HepG2 (cell line): ENCODE measurements at regions not wholly inside any gene's neighbourhood (a gene's known extent, or its start where the extent isn't known, plus 50 kb on each side); places are given as distances from the start of the nearest gene placed in this dataset.

Experiments
- BHLHE40 ChIP-seq: IDR thresholded peaks from 2 replicates; pipeline ENCODE4 v1.6.1; 2011; ENCODE audit warnings: low read length, improper control_type of control experiment
- MIXL1 ChIP-seq: IDR thresholded peaks from 2 replicates; pipeline ENCODE4 v1.6.1; 2016
- PHF21A ChIP-seq: sonication (generic); formaldehyde crosslinking; IDR thresholded peaks from 2 replicates; pipeline ENCODE4 v1.5.0; 2020; ENCODE audit warnings: mild to moderate bottlenecking, missing genetic modification reagents
- RAD51 ChIP-seq: fragments of 450-650 bp; IDR thresholded peaks from 2 replicates; pipeline ENCODE4 v1.6.1; 2016; ENCODE audit warnings: borderline replicate concordance
- ZFP36 ChIP-seq: fragments of 150-350 bp; IDR thresholded peaks from 2 replicates; pipeline ENCODE4 v1.6.1; 2018; ENCODE audit warnings: borderline replicate concordance, low read length, low read depth; ENCODE audit not compliant: partially characterized antibody
- ZNF589 ChIP-seq: sonication (generic); formaldehyde crosslinking; conservative IDR thresholded peaks from 2 replicates; pipeline ENCODE4 v1.8.0; 2022; ENCODE audit warnings: mild to moderate bottlenecking, moderate library complexity, missing genetic modification reagents
- ZNF766 ChIP-seq: sonication (generic); formaldehyde crosslinking; IDR thresholded peaks from 2 replicates; pipeline ENCODE4 v1.5.0; 2020; ENCODE audit warnings: missing genetic modification reagents, borderline replicate concordance
- ZNF841 ChIP-seq: sonication (generic); formaldehyde crosslinking; IDR thresholded peaks from 2 replicates; pipeline ENCODE4 v1.8.1; 2023; ENCODE audit warnings: missing genetic modification reagents, borderline replicate concordance
- TF ChIP-seq, protein P1 (sequence below): IDR thresholded peaks from 2 replicates; pipeline ENCODE4 v1.6.1; 2016; ENCODE audit warnings: low read depth, control low read depth
- TF ChIP-seq, protein P2 (sequence below): IDR thresholded peaks from 2 replicates; pipeline ENCODE4 v1.6.1; 2012; ENCODE audit warnings: inconsistent platforms

DNA sequence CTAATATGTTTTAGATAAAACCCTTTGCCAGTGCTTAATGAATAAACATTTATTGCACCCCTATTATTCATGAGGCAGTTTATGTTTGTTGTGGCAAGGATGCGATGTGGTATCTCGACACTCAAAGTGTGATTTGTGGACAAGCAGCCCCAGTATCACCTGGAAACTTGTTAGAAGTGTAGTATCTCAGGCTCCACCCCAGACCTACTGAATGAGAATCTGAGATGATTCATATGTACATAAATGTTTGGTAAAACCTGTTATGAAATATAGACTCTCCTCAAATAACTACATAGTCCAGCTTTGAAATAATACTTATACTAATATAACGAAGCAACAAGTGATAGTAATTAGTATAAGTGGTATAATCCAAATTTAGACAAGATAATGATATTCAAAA is 914.8 kb downstream of the TUSC7 start:
- TF ChIP-seq MIXL1 (CRISPR knock-in tag), result no peak
- no peak for TF ChIP-seq ZFP36
- TF ChIP-seq RAD51, result no peak
- TF ChIP-seq ZNF766 (CRISPR knock-in tag), result no peak
- TF ChIP-seq, protein P1, sequence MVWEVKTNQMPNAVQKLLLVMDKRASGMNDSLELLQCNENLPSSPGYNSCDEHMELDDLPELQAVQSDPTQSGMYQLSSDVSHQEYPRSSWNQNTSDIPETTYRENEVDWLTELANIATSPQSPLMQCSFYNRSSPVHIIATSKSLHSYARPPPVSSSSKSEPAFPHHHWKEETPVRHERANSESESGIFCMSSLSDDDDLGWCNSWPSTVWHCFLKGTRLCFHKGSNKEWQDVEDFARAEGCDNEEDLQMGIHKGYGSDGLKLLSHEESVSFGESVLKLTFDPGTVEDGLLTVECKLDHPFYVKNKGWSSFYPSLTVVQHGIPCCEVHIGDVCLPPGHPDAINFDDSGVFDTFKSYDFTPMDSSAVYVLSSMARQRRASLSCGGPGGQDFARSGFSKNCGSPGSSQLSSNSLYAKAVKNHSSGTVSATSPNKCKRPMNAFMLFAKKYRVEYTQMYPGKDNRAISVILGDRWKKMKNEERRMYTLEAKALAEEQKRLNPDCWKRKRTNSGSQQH, result no peak
- TF ChIP-seq PHF21A (CRISPR knock-in tag), result no peak
- no peak for TF ChIP-seq BHLHE40
- TF ChIP-seq, protein P2, sequence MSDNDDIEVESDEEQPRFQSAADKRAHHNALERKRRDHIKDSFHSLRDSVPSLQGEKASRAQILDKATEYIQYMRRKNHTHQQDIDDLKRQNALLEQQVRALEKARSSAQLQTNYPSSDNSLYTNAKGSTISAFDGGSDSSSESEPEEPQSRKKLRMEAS, result no peak
- TF ChIP-seq ZNF841 (CRISPR knock-in tag), result no peak
- no peak for TF ChIP-seq ZNF589 (CRISPR knock-in tag)
